Fibroblast of lung (primary cell): ENCODE measurements at regions not wholly inside any gene's neighbourhood (a gene's known extent, or its start where the extent isn't known, plus 50 kb on each side); places are given as distances from the start of the nearest gene placed in this dataset.

Source experiments
- CTCF ChIP-seq, 2 donors: IDR thresholded peaks in 1 of 2; conservative IDR thresholded peaks in 1 of 2; 1 replicate in 1 of 2; 2 replicates in 1 of 2; pipeline ENCODE4 v1.5.1; 2011 to 2012; ENCODE audit warnings: low read length in 2 of 2, control low read depth in 1 of 2, inconsistent platforms in 1 of 2, low read depth in 1 of 2, mild to moderate bottlenecking in 1 of 2
- EZH2 ChIP-seq: IDR thresholded peaks from 2 replicates; pipeline ENCODE4 v1.5.1; 2012; ENCODE audit warnings: low read length, control low read depth, mild to moderate bottlenecking; ENCODE audit errors: missing control alignments

DNA sequence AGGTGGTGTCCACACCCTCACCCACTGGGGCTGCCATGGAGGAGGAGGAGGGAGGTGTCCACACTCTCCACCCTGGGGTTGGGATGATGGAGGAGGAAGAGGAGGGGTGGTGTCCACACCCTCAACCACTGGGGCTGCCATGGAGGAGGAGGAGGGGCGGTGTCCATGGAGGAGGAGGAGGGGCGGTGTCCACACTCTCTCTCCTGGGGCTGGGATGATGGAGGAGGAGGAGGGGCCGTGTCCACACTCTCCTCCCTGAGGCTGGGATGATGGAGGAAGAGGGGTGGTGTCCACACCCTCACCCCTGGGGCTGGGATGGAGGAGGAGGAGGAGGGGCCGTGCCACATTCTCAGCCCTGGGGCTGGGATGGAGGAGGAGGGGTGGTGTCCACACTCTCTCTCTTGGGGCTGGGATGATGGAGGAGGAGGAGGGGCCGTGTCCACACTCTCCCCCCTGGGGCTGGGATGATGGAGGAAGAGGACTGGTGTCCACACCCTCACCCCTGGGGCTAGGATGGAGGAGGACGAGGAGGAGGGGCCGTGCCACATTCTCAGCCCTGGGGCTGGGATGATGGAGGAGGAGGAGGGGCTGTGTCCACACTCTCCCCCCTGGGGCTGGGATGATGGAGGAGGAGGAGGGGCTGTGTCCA is 231.7 kb downstream of the CRLF2 start:
- no peak for TF ChIP-seq CTCF (conservative IDR thresholded peaks at IDR 0.05 in 1 of 2, IDR thresholded peaks at IDR 0.05 in 1 of 2; ENCODE audit: low read depth in 1 of 2, low read length in 2 of 2)
- no peak for TF ChIP-seq EZH2
